HFF-Myc (cell line): ENCODE measurements at regions not wholly inside any gene's neighbourhood (a gene's known extent, or its start where the extent isn't known, plus 50 kb on each side); places are given as distances from the start of the nearest gene placed in this dataset.

Source experiments
- DNase-seq: peaks from one replicate; pipeline ENCODE4 v3.0.0-alpha.2; 2011; ENCODE audit warnings: low read depth; ENCODE audit errors: extremely low read depth
- H3K4me3 ChIP-seq: replicated peaks from 2 replicates; pipeline ENCODE4 v1.5.1; 2011; ENCODE audit warnings: low read depth, mild to moderate bottlenecking, control low read depth, low read length
- CTCF ChIP-seq: IDR thresholded peaks from 2 replicates; pipeline ENCODE4 v1.5.1; 2012; ENCODE audit warnings: mild to moderate bottlenecking, low read depth, low read length, control low read depth; ENCODE audit errors: missing control alignments

- DNase-seq = no peak
- H3K4me3 ChIP-seq = no peak overlapping the region
- TF ChIP-seq CTCF = no peak
These were observed 181.6 kb upstream of the FOXN3 start for GRCh38 chr14:89598548-89599186.

- no peak overlapping the region for H3K4me3 ChIP-seq
- DNase-seq = no peak
- no peak for TF ChIP-seq CTCF
These were observed 175.9 kb upstream of the FOXN3 start for GRCh38 chr14:89592961-89593360.

- no peak for DNase-seq
- H3K4me3 ChIP-seq = no peak overlapping the region
These were observed 172.5 kb upstream of the FOXN3 start for GRCh38 chr14:89589400-89590118.

GRCh38 chr14:89588840-89589296 is 171.8 kb upstream of the FOXN3 start:
- DNase-seq = no peak
- no peak for TF ChIP-seq CTCF
- no peak overlapping the region for H3K4me3 ChIP-seq

More at GRCh38 chr14:89589400-89590118, 172.5 kb upstream of the FOXN3 start:
- no peak for TF ChIP-seq CTCF

GRCh38 chr14:89588016-89588415 is 171.0 kb upstream of the FOXN3 start:
- H3K4me3 ChIP-seq = no peak overlapping the region
- no peak for TF ChIP-seq CTCF
- DNase-seq = no peak

- no peak for DNase-seq
- no peak overlapping the region for H3K4me3 ChIP-seq
- no peak for TF ChIP-seq CTCF
These were observed 170.0 kb upstream of the FOXN3 start for GRCh38 chr14:89587136-89587420.
